ENCODE measurements at regions not wholly inside any gene's neighbourhood (a gene's known extent, or its start where the extent isn't known, plus 50 kb on each side); places are given as distances from the start of the nearest gene placed in this dataset.

DNA sequence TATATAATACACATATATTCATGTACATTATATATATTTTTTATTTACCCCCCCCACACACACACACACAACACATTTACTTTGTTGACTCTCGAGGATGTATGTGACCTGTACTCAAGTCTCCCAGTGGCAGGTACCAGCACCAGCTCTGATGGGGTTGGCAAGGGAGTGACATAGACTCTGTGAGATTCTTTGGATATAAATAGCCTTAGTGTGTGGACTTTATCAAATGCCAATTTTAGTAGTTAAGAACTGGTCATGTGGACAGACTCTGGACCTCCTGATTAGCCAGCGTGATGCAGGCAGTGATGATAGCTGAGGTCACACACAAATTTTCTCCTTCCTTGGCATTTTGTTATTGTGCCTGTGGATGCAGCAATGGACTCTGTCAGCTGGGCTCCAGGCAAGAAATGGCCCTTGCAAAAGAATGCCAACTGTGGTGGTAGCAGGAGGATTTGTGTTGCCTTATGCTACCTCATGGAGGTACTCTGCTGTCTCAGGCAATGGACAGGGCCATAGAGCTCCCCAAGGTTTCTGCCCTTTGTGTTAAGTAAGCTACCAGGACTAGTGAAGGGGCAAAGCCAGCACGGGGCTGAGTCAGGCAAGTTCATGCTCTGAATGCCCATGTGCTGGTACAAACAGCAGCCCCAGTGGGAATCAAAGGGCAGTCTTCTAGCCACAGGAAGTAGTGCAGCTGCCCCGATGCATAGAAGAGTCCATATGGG lies 224.6 kb upstream of the ZWINT start:
- no peak overlapping the region for H3K27ac ChIP-seq
- H3K9me3 ChIP-seq (ENCODE audit: control insufficient read depth, low read length) = no peaks in the 10 kb centered on the region
- H3K9ac ChIP-seq = no peak overlapping the region
- no peaks in the 10 kb centered on the region for H3K4me1 ChIP-seq
- H2AFZ ChIP-seq = no peak overlapping the region
- no peaks in the 10 kb centered on the region for H3K27me3 ChIP-seq (ENCODE audit: control insufficient read depth, insufficient read depth, low read length)
- H3K4me3 ChIP-seq (ENCODE audit: low read depth, low read length) = no peak overlapping the region
- TF ChIP-seq, protein P1, sequence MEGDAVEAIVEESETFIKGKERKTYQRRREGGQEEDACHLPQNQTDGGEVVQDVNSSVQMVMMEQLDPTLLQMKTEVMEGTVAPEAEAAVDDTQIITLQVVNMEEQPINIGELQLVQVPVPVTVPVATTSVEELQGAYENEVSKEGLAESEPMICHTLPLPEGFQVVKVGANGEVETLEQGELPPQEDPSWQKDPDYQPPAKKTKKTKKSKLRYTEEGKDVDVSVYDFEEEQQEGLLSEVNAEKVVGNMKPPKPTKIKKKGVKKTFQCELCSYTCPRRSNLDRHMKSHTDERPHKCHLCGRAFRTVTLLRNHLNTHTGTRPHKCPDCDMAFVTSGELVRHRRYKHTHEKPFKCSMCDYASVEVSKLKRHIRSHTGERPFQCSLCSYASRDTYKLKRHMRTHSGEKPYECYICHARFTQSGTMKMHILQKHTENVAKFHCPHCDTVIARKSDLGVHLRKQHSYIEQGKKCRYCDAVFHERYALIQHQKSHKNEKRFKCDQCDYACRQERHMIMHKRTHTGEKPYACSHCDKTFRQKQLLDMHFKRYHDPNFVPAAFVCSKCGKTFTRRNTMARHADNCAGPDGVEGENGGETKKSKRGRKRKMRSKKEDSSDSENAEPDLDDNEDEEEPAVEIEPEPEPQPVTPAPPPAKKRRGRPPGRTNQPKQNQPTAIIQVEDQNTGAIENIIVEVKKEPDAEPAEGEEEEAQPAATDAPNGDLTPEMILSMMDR (IDR thresholded peaks at IDR 0.05) = no peak
- no peak overlapping the region for H3K4me2 ChIP-seq (ENCODE audit: low read length)
- H3K79me2 ChIP-seq = no peaks in the 10 kb centered on the region
- no peaks in the 10 kb centered on the region for H3K36me3 ChIP-seq (ENCODE audit: control insufficient read depth, insufficient read depth, low read length)

DNA sequence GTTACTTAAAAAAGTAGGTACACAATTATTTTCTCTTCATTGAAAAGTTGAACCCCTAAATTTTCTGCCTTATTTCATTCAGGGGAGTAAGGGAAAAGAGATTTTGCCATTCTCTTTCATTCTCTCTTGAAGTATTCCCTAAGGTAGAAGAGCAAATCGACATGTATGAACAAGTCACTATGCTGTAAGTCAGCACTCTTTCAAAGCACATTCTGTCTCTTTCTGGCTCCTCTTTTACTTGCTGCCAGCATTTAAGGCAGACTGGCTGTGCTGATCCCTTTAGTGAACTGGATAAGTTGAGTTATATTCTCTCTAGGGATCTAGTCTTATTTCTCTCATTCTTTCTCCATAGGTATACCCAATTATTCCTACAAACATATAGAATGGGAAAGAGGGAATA lies 222.3 kb upstream of the ZWINT start:
- Histone ChIP-seq H3K4me2 (ENCODE audit: low read length) (no peak overlapping the region), H3K27me3 (ENCODE audit: control insufficient read depth, insufficient read depth, low read length) (no peaks in the 10 kb centered on the region), H3K4me3 (ENCODE audit: low read depth, low read length) (no peak overlapping the region), H3K9ac (no peak overlapping the region), H2AFZ (no peak overlapping the region), H3K4me1 (no peaks in the 10 kb centered on the region), H3K79me2 (no peaks in the 10 kb centered on the region), H3K27ac (no peak overlapping the region), H3K9me3 (ENCODE audit: control insufficient read depth, low read length) (no peaks in the 10 kb centered on the region), H3K36me3 (ENCODE audit: control insufficient read depth, insufficient read depth, low read length) (no peaks in the 10 kb centered on the region)
- TF ChIP-seq, protein P1 (IDR thresholded peaks at IDR 0.05) = no peak

DNA sequence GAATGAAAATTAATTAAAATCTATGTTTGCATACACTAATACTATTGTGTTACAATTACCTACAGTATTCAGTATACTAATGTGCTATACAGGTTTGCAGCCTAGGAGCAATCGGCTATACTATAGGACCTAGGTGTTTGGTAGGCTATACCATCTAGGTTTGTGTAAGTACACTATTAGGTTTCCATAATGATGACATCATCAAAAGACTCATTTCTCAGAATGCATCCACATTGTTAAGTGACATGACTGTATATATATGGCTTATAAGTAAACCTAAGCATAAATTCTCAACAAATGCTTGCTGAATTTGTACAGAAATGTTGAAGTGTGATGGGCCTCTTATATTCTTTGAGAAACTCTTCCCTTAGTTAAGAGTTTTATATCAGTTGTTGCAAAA lies 206.5 kb upstream of the ZWINT start:
- Histone ChIP-seq H3K4me3 (ENCODE audit: low read depth, low read length) (no peak overlapping the region), H3K9me3 (ENCODE audit: control insufficient read depth, low read length) (no peaks in the 10 kb centered on the region), H3K36me3 (ENCODE audit: control insufficient read depth, insufficient read depth, low read length) (no peaks in the 10 kb centered on the region), H3K4me2 (ENCODE audit: low read length) (no peak overlapping the region), H3K9ac (no peak overlapping the region), H2AFZ (no peak overlapping the region), H3K4me1 (no peaks in the 10 kb centered on the region), H3K27ac (no peak overlapping the region), H3K79me2 (no peaks in the 10 kb centered on the region), H3K27me3 (ENCODE audit: control insufficient read depth, insufficient read depth, low read length) (no peaks in the 10 kb centered on the region)
- TF ChIP-seq, protein P1 (IDR thresholded peaks at IDR 0.05) = no peak

DNA sequence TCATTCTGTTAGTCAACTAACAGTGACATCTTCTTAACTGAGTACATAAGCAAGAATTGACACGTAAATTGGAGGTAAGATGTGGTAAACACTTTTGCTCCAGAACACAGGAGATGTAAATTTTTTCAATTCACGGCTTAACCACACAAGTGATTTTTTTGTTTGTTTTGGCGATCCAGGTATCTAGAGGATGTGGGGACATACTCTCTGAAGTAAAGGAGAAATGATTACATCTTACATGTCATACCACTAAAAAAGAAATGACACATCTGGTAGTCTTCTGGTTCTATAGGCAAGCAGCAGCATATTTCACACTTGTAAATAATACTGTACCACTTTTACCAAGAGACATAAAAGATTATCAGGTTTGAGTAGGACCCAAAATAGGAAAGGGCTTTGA lies 200.3 kb upstream of the ZWINT start:
- H3K4me1 ChIP-seq = no peaks in the 10 kb centered on the region
- no peak overlapping the region for H3K4me2 ChIP-seq (ENCODE audit: low read length)
- H3K27ac ChIP-seq = no peak overlapping the region
- H2AFZ ChIP-seq = no peak overlapping the region
- no peak overlapping the region for H3K4me3 ChIP-seq (ENCODE audit: low read depth, low read length)
- H3K9ac ChIP-seq = no peak overlapping the region
- H3K79me2 ChIP-seq = no peaks in the 10 kb centered on the region
- no peaks in the 10 kb centered on the region for H3K27me3 ChIP-seq (ENCODE audit: control insufficient read depth, insufficient read depth, low read length)
- no peaks in the 10 kb centered on the region for H3K9me3 ChIP-seq (ENCODE audit: control insufficient read depth, low read length)
- no peaks in the 10 kb centered on the region for H3K36me3 ChIP-seq (ENCODE audit: control insufficient read depth, insufficient read depth, low read length)
- TF ChIP-seq, protein P1 (IDR thresholded peaks at IDR 0.05) = no peak

DNA sequence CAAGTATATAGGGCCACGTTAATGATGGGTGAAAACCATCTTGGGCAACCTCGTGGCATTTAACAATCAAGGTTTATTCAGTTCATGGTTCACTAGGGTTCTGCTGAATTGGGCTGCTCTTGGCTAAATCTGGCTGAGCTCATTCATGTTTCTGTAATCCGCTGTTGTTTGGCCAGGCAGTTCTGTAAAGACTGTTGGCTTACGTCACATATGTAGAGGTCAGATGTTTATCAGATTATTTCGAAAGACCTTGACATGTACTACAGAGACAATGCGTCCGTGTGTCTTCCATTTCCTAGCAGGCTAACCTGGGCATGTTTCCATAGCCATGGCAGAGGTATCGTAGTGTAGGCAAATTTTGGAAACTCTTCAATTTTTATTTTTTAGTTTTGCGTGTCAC lies 190.0 kb upstream of the ZWINT start:
- Histone ChIP-seq H3K27me3 (ENCODE audit: control insufficient read depth, insufficient read depth, low read length) (no peaks in the 10 kb centered on the region), H3K4me1 (no peaks in the 10 kb centered on the region), H3K79me2 (no peaks in the 10 kb centered on the region), H3K36me3 (ENCODE audit: control insufficient read depth, insufficient read depth, low read length) (no peaks in the 10 kb centered on the region), H3K9ac (no peak overlapping the region), H3K4me2 (ENCODE audit: low read length) (no peak overlapping the region), H3K9me3 (ENCODE audit: control insufficient read depth, low read length) (no peaks in the 10 kb centered on the region), H2AFZ (no peak overlapping the region), H3K4me3 (ENCODE audit: low read depth, low read length) (no peak overlapping the region), H3K27ac (no peak overlapping the region)
- TF ChIP-seq, protein P1 (IDR thresholded peaks at IDR 0.05) = no peak

Data from parathyroid adenoma (tissue), 2 donors.